ENCODE measurements at regions not wholly inside any gene's neighbourhood (a gene's known extent, or its start where the extent isn't known, plus 50 kb on each side); places are given as distances from the start of the nearest gene placed in this dataset.

GRCh38 chr5:31121224-31121623, 72.3 kb upstream of the CDH6 start (continued):
- TF ChIP-seq BACH1 (IDR thresholded peaks at IDR 0.05; ENCODE audit: low read length) (no peak), SP2 (IDR thresholded peaks at IDR 0.05; ENCODE audit: low read length) (no peak), EP300 (IDR thresholded peaks at IDR 0.05; ENCODE audit: borderline replicate concordance in 1 of 2, low read depth in 2 of 2, low read length in 2 of 2) (no peak)

Data from H1 (cell line).